ENCODE measurements at regions not wholly inside any gene's neighbourhood (a gene's known extent, or its start where the extent isn't known, plus 50 kb on each side); places are given as distances from the start of the nearest gene placed in this dataset.
"Not testable (repeated sequence)": the region's sequence is repeated elsewhere in the genome, so short reads cannot be mapped to it uniquely, and the experiment has no call there.

- TF ChIP-seq CTCF (IDR thresholded peaks at IDR 0.05; ENCODE audit: extremely low read depth, missing control alignments): no peak
- no peak for DNase-seq (ENCODE audit: low spot score)
Measured at GRCh38 chr5:145466533-145466932, 368.6 kb downstream of the PRELID2 start.

- TF ChIP-seq CTCF (IDR thresholded peaks at IDR 0.05; ENCODE audit: extremely low read depth, missing control alignments): no peak
- no peak for DNase-seq (ENCODE audit: low spot score)
Measured at GRCh38 chr5:145465474-145466263, 369.5 kb downstream of the PRELID2 start.

GRCh38 chr5:145464171-145464570 is 371.0 kb downstream of the PRELID2 start:
- TF ChIP-seq CTCF (IDR thresholded peaks at IDR 0.05; ENCODE audit: extremely low read depth, missing control alignments): no peak

GRCh38 chr5:145463634-145464033 is 371.5 kb downstream of the PRELID2 start:
- DNase-seq (ENCODE audit: low spot score): no peak
- TF ChIP-seq CTCF (IDR thresholded peaks at IDR 0.05; ENCODE audit: extremely low read depth, missing control alignments): no peak

More at GRCh38 chr5:145464171-145464570, 371.0 kb downstream of the PRELID2 start:
- no peak for DNase-seq (ENCODE audit: low spot score)

- no peak for TF ChIP-seq CTCF (IDR thresholded peaks at IDR 0.05; ENCODE audit: extremely low read depth, missing control alignments)
- DNase-seq (ENCODE audit: low spot score): no peak
Measured at GRCh38 chr5:145462525-145462924, 372.6 kb downstream of the PRELID2 start.

GRCh38 chr5:145450286-145450885 is 384.8 kb downstream of the PRELID2 start:
- no peak for DNase-seq (ENCODE audit: low spot score)
- TF ChIP-seq CTCF (IDR thresholded peaks at IDR 0.05; ENCODE audit: extremely low read depth, missing control alignments): no peak

- no peak for TF ChIP-seq CTCF (IDR thresholded peaks at IDR 0.05; ENCODE audit: extremely low read depth, missing control alignments)
- DNase-seq (ENCODE audit: low spot score): no peak
Measured at GRCh38 chr5:145449794-145450193, 385.3 kb downstream of the PRELID2 start.

GRCh38 chr5:145446875-145447274 is 388.3 kb downstream of the PRELID2 start:
- not testable (repeated sequence) for DNase-seq (ENCODE audit: low spot score)
